ENCODE measurements at regions not wholly inside any gene's neighbourhood (a gene's known extent, or its start where the extent isn't known, plus 50 kb on each side); places are given as distances from the start of the nearest gene placed in this dataset.

- TF ChIP-seq CTCF (IDR thresholded peaks at IDR 0.05) = no peak
- no peak for TF ChIP-seq POLR2A (IDR thresholded peaks at IDR 0.05)
Observed at GRCh38 chr7:115429918-115430317, 508.0 kb downstream of the MDFIC start.

Data from esophagus squamous epithelium (tissue), 4 donors.